HG03139 (cell line): ENCODE measurements at regions not wholly inside any gene's neighbourhood (a gene's known extent, or its start where the extent isn't known, plus 50 kb on each side); places are given as distances from the start of the nearest gene placed in this dataset.

Experiments
- ATAC-seq: cut with Tn5 transposase; IDR thresholded peaks from one replicate; pipeline ENCODE4 v1.9.1; 2021; ENCODE audit not compliant: unreplicated experiment

GRCh38 chr5:73312146-73312871 lies 136.3 kb downstream of the FOXD1 start:
- no peak for ATAC-seq

DNA sequence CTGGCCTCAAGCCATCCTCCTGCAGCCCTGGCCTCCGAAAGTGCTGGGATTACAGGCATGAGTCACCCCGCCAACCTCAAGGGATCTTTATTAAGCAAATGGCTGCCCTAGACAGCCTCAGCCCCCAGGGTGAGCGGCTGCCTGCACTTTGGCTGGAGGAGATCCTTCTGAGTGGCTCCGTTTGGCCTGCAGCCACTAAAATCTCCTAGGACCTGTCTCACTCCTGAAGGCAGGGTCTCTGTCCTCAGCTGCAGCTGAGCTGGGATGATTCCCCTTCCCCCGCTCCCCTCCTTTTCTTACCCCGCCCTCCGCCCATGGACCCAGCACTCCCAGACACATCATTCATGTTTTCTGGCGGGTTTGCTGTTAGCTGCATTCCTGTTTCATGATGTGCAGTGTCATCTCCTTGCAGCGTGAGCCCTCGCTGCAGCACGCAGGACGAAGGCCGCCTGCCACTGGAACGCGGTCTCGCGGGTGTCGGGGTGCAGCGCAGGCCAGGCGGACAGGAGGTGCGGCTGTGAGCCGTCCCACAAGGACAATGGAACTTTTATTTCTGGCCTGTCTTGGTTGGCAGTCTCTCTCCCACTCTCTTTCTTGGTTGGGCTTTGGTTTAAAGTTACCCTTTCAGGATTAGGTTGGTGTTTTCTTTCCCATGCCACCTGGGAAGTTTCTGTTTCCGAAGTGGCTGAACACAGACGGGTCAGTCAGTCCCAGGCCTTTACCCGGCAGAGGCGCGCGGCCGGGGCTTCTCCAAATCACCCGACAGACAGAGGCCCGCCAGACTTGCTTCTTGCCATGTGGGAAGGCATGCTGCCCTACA lies 137.1 kb downstream of the FOXD1 start:
- no peak for ATAC-seq

DNA sequence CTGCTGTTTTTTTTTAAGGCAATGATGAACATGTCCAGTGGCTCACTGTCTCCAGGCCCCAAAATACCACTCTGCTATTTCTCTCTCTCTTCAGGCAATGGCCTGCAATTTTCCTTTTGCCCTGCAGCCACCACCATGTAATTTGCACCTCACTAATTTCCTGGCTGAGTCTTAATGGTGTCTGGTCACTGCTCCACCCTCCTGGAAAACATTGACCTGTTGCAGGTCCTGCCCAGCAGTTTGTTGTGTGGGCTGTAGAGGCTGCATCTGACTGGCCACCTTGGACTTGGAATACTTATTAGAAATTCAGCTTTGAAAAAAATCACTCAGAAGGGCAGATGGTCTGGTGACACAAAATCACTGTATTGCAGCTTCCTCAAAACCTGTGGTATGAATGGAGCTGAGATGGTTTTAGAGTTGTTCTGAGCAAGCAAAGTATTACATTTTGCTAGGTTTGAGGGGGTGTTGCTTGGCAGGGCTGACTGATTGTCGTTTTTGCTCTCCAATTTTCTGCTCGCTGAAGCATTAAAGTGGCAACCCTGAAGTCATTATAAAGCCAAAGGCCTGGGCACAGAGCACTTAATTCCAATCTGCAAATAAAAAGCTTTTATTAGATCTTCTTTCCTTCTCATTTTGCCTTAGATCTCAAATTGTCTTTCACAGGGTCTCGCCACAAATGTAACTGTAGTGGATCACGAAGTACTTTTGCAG lies 134.8 kb downstream of the TMEM174 start:
- no peak for ATAC-seq

GRCh38 chr5:73306741-73307275 lies 133.8 kb downstream of the TMEM174 start:
- ATAC-seq: no peak

DNA sequence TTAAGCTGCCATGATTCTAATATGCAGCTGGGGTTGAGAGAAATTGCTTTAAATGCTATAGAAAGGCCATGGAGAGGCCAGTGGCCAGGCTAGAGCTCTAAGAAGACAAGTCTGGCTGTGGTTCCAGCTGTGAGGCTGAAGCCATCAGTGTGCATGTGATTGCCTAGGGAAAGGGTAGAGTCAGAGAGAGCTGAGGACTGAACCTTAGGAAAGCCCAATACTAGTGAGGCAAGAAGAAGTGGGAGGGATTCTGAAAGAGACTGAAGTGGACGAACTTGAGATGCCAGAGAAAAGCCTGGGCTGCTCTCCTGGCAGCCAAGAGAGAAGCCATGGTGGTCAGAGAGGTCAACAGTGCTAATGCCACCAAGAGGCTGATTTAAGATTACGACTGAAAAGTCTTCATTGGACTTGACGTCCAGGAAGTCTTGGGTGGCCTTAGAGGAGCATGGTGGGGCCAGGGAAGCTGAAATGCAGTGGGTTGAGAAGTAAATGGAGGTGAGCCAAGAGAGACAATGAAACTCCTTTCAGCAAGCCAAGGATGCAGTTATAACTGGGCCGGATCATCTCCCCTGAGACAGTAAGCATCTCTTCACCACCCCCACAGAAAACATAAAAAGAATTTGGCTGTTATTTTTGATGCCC lies 133.2 kb downstream of the TMEM174 start:
- no peak for ATAC-seq

- no peak for ATAC-seq
Observed at GRCh38 chr5:73305386-73305785, 132.4 kb downstream of the TMEM174 start.

DNA sequence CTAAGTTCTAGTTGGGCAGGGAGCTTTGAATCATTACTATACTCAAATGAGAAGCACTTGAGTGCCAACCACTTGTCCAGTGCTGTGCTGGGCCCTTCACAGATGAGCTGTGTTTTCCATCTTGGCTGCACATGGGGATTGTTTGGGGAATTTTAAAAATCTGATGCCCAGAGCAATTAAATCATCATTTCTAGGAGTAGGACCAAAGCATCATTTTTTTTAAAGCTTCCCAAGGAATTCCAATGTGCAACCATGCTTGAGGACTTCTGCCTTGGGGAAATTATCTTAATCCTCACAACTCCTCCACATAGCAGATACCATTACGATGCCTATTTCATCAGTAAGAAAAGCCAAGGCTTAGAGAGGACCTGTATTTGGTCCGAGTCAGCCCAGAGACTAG lies 131.4 kb downstream of the TMEM174 start:
- ATAC-seq: no peak

DNA sequence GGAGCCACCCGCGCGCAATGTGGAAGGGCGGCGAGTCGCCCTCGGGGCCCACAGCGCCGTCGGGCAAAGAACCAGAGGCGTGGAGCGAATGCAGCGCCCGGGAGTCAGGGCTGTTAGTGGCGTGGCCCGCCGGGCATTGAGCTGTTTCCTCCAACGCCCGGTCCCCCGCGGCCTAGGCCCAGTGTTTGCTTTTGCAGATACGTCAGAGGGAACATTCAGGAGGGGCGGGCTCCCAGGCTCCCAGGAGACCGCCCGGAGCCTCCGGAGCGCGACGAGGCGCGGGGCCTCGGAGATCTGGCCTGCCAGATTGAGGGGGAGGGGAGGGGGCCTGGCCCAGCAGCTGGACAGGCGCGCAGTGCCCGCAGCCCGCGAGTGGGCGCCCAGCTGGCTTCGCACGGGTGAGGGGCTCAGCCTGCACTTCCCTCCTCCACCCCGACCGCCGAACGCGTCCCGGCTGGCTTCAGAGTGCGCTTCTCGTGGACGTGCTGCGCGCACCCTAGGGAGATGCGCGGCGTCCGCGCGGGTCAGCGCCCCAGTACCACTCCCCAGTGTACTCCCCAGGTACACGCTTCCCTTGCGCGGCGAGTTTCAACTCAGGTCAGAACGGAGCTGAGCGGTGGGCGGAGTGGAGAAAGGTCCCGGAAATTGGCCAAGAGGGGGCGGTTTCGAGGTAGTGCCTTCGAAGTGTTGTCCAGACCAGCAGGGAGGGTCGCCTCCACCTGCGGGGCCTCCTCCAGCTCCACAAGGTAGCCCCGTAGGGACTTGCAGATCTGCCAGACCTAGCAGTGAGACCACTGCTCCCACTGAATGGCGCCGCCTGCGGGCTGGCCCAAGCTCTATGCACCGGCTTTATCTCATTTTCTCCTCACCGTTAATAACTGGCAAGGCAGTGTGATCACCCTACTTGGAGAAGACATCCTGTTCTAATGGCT lies 130.4 kb downstream of the TMEM174 start:
- no peak for ATAC-seq

DNA sequence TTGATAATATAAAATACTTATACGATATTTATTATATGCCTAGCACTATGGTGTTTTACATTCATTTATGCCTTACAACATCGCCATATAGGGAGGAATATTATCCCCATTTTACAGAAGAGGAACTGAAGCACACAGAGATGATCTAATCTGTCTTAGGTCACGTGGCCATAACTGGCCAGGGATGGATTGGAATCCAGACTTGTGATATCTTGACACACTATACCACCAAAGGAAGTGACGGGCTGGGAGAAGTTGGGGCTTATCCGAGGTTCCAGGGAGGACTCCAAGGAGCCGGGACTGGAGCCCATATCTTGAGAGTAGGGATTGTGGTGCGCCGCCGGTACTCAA lies 129.8 kb downstream of the TMEM174 start:
- ATAC-seq: no peak

DNA sequence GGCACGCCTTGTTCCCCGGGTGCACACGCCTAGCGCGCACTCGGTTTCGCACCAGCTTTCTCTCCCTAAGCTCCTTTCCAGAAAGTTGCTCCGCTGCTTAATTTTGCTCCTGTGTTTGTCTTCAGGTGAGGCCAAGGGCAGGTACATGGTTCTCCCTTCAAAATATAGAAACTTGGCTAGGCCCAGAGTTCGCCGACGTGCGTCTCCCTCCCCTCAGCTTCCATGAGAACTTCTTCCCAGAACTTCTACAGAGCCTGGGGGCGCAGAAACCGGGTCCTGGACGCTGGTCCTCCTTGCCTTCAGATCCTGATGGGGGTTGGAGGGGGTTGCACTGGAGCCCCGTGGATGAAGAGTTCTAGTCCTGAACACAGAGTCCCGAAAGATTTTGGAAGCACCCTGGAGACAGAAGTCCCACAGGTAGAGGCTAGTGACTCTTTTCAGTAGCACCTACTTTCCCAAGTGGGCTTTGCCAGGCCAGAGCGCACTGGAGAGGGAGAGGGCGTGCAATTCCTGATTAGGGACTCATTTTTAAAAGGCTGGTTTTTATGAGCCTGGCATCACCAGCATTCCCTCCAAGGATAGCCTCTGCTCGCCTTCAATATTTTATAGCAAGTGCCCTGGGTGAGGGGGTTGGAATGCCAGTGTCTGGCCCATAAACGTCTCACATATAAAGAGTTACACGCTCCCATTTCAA lies 128.4 kb downstream of the TMEM174 start:
- ATAC-seq: no peak

DNA sequence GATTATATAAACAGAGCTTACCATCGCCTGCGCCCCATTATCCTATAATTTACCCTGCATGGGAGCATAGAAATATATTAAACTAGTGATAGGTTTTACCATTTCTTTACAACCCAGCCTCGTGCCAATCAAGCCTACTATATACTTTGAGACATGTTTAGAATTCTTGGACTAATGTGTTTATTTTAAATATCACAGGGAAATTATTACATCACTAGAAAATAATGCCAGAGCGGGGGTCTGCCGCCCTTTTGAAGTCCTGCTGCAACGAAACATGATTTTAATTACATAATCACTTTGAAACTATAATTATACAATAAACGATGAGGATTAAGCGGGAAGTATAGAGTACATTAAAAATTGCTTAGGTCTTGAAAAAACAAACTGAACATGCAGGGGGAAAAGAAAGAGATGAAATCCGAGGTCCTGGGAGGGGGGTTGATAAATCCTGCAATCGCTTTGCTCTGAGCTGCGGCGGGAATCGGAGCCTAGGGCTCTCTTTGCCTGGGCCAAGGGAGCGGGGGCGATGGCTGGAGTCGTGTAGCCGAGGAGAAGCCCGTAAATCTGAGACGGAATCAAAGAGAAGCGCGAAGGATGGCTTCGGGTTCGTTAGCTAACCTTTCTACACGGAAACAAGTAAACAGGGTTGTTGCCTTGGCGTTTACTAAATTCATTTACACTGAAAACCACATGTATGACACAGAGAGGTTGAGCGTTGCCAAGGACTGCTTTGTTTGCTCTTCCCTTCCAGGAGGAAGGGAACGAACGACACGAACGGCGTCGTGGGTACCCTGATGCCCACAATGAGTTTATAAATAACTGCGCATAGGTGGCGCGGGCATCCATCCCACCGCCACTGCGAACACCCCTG lies 127.6 kb downstream of the TMEM174 start:
- no peak for ATAC-seq

DNA sequence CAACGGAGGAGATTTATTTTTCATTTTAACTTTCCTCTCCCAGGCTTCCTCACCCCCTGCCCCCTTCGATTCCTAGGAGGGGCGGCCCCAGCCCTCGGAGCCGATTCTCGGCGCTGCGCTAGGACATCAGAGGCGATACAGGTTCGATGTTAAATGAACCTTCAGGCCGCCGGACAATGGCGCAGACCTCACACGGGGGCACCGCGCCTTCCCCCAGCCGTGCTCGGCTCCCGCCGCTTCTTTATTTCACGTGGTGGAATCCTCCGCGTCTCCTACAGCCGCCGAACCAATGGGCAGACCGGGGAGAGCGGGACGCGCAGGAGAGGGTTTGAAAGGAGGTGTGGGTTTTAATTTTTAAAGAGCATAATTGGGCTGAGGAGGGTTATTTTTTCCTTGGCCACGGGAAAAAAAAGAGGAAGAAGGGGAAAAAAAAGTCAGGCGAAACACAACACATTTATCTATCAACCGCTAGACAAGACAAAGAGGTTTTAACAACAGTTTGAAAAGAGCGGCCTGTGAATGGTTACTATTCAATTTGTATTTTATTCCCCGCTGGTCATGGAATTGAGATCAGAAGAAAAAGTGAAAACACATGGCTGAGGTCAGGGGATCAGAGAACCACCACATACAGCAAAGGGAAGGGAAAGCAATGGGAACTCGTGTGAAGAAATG lies 126.8 kb downstream of the TMEM174 start:
- ATAC-seq: no peak

DNA sequence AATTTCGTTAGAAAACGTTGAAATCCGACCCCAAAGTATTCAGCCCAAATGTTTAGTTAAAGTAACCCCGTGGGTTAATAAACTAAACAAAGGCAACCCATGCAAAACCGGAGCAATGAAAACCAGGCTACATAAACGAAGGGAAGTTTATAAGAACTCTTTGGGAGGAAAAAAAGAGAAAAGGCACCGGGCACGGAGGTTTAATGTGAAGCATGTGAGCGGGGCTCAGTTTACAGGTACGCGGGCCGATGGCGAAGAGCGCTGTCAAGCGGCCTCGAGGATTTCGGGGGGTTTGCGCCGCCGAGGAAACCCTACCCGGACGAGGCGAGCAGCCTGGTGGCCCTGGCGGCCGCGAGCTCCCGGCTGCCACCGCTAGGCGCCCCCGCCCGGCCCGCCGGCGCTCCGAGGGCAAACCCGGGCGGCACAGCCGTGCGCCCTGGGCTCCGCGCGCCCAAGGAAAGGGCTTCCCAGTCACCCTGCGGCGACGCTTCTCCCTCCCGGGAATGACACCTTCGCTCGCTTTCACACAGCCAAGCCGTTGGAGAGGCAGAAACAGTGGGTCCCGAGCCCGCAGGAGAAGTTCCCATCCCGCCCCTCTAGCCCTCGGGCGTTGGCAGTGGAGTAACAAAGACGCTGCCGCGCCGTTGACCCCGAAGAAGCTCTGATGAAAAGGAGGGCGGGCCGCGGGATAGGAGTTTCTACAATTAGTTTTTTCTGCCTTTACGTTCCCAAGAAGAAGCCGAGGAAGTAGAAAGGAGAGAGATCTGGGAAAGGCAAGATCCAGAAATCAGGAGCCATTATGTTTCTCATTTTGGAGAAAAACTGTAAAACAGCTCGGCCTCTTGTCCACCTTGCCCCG lies 126.0 kb downstream of the TMEM174 start:
- no peak for ATAC-seq

DNA sequence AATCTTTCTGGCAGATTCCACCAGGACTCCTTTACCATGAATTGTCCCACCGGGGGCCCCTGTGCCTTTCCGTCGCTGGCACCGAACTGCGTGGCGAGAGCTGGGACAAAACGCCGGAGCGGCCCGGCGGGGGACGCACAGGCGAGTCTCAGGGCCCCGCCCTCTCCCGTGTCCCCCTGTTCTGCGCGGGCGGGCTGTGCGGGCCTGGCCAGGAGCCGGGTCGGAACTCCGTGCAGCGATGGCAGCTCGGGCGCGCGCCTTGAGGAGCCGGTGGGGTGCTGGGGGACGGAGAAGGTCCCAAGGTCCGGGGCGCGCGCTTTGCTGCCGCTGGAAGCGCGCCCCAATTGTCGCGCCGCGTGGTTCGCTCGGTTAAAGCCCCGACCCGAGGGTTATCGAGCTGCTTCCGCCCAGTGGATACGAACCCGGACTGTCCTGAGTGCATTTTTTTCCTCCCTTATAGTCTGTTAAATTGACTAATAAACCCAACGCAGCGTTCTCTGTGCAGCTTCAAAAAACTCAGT lies 125.3 kb downstream of the TMEM174 start:
- ATAC-seq: no peak

GRCh38 chr5:73297430-73297829 lies 124.4 kb downstream of the TMEM174 start:
- ATAC-seq: no peak

DNA sequence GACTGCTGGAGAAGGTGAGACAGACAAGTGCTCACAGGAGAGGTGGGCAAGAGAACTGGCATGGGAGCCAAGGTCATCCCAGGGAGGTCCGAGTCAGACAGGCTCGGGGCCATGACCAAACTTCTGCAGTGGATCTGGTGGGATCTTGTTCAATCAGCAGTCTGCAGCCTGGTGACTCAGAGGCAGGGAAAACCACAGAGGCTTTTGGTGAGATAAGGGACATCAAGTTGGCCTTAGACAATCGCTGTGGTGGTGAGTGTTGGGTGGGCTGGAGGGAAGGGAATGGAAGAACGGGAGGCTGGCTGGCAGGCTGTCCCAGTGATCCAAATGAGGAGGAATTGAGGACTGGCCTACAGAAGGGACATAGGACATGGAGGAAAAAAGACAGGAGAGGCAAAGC lies 123.8 kb downstream of the TMEM174 start:
- ATAC-seq: no peak

DNA sequence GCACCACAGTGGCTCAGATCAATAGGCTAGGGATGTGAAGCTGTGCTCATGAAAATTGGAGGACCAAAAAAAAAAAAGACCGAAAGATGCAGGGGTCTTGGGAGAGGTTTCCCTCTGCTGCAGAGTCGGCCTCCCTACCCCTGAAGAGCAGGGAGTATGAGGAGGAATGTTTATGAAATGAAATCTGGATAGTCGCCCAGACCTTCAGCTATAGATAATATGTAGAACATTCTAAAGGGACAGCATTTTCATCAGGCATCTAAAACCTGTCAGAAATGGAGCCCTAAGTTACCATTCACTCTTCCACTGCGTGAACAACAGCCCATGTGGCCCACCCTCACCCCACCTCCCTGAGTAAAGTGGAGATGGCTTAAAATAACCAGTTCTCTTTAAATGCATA lies 122.9 kb downstream of the TMEM174 start:
- no peak for ATAC-seq
